A673 (cell line): ENCODE measurements at regions not wholly inside any gene's neighbourhood (a gene's known extent, or its start where the extent isn't known, plus 50 kb on each side); places are given as distances from the start of the nearest gene placed in this dataset.

Source experiments
- BruUV-seq: library from RNA; stranded (reverse); fragments of 400-500 nt; replicated peaks from 2 replicates; lab custom pipeline; 2021; lab: Mats Ljungman, UMichigan
- CTCF ChIA-PET: fragments of 300-600 bp; sonication (Branson Sonifier 250); formaldehyde crosslinking; loops from one replicate; lab custom pipeline; 2022; ENCODE audit warnings: antibody characterized with exemption; lab: Charles Lee
- POLR2A ChIA-PET: fragments of 300-600 bp; sonication (Branson Sonifier 250); formaldehyde crosslinking; loops from one replicate; lab custom pipeline; 2022; ENCODE audit warnings: antibody characterized with exemption; ENCODE audit not compliant: low non-redundant PET; lab: Charles Lee
- DNase-seq: peaks from one replicate; pipeline ENCODE4 v3.0.0-alpha.2; 2015; ENCODE audit warnings: low spot score
- H3K27ac ChIP-seq: fragments of 200-600 bp; sonication (generic); 2 replicates; pipeline ENCODE4 v1.5.1; 2016; ENCODE audit warnings: mixed run types, low read depth, mild to moderate bottlenecking, mixed read lengths, antibody characterized with exemption, low read length; ENCODE audit not compliant: poor library complexity, severe bottlenecking
- H3K27me3 ChIP-seq: fragments of 200-600 bp; sonication (generic); replicated peaks from 2 replicates; pipeline ENCODE4 v1.6.1; 2017; ENCODE audit warnings: mixed run types, low read depth, mild to moderate bottlenecking, mixed read lengths, antibody characterized with exemption, low read length; ENCODE audit not compliant: insufficient read depth, poor library complexity
- H3K36me3 ChIP-seq: fragments of 200-600 bp; sonication (generic); 2 replicates; pipeline ENCODE4 v1.6.1; 2016; ENCODE audit warnings: mixed run types, mild to moderate bottlenecking, mixed read lengths, antibody characterized with exemption, low read length; ENCODE audit not compliant: insufficient read depth, poor library complexity, severe bottlenecking
- H3K4me1 ChIP-seq: fragments of 200-600 bp; sonication (generic); 2 replicates; pipeline ENCODE4 v1.6.1; 2017; ENCODE audit warnings: mixed run types, mild to moderate bottlenecking, mixed read lengths, antibody characterized with exemption, low read length; ENCODE audit not compliant: insufficient read depth, poor library complexity, severe bottlenecking
- H3K4me3 ChIP-seq: fragments of 200-600 bp; sonication (generic); 2 replicates; pipeline ENCODE4 v1.5.1; 2016; ENCODE audit warnings: low read depth, mixed run types, mild to moderate bottlenecking, mixed read lengths, low read length; ENCODE audit not compliant: poor library complexity, severe bottlenecking
- H3K9me3 ChIP-seq: fragments of 200-600 bp; sonication (generic); 2 replicates; pipeline ENCODE4 v1.6.1; 2016; ENCODE audit warnings: mixed run types, low read depth, mild to moderate bottlenecking, mixed read lengths, antibody characterized with exemption, low read length; ENCODE audit not compliant: poor library complexity, severe bottlenecking
- EZH2 ChIP-seq: fragments of 200-600 bp; sonication (generic); IDR thresholded peaks from 2 replicates; pipeline ENCODE4 v1.6.1; 2017; ENCODE audit warnings: borderline replicate concordance, low read depth, mild to moderate bottlenecking, mixed read lengths, antibody characterized with exemption, low read length; ENCODE audit not compliant: poor library complexity, severe bottlenecking
- intact Hi-C: fragments of 100-400 bp; cut with micrococcal nuclease; formaldehyde crosslinking; loops from one replicate; pipeline ENCODE4 v1.10.0; 2022; ENCODE audit not compliant: unreplicated experiment
- TF ChIP-seq, protein P1 (sequence below): fragments of 300-800, 200-600 bp; sonication (generic); conservative IDR thresholded peaks from 2 replicates; pipeline ENCODE4 v1.5.1; 2017; ENCODE audit warnings: low read depth, mild to moderate bottlenecking, antibody characterized with exemption, low read length, moderate library complexity, mixed read lengths

DNA sequence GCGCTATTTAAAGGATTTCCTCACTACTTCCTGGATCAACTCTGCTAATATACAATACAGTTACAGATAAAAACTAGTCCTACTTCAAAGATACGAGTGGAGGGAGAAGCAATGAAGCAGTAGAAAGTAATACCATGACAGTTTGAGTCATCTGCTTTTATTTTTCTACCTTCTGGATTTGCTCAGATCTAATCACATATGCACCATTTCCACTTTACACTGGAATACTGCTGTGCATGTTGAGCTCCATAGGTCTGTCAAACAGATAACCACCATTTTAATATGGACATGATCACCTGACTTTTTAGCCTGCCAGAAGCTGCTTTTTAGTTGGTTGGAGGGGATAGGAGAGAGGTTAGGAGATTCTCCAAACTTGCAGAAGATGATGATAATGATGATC, 92.5 kb downstream of the MMUT start:
- DNase-seq = no peak
- Histone ChIP-seq H3K4me3 (no peak overlapping the region), H3K36me3 (no peaks in the 10 kb centered on the region), H3K27me3 (no peaks in the 10 kb centered on the region), H3K4me1 (no peaks in the 10 kb centered on the region), H3K9me3 (no peaks in the 10 kb centered on the region), H3K27ac (no peak overlapping the region)
- ChIA-PET CTCF (no interaction called here), POLR2A (no interaction called here)
- TF ChIP-seq EZH2 = no peak
- TF ChIP-seq, protein P1, sequence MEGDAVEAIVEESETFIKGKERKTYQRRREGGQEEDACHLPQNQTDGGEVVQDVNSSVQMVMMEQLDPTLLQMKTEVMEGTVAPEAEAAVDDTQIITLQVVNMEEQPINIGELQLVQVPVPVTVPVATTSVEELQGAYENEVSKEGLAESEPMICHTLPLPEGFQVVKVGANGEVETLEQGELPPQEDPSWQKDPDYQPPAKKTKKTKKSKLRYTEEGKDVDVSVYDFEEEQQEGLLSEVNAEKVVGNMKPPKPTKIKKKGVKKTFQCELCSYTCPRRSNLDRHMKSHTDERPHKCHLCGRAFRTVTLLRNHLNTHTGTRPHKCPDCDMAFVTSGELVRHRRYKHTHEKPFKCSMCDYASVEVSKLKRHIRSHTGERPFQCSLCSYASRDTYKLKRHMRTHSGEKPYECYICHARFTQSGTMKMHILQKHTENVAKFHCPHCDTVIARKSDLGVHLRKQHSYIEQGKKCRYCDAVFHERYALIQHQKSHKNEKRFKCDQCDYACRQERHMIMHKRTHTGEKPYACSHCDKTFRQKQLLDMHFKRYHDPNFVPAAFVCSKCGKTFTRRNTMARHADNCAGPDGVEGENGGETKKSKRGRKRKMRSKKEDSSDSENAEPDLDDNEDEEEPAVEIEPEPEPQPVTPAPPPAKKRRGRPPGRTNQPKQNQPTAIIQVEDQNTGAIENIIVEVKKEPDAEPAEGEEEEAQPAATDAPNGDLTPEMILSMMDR = no peak
- intact Hi-C loops = no loop called here
- BruUV-seq = no TSS peak

DNA sequence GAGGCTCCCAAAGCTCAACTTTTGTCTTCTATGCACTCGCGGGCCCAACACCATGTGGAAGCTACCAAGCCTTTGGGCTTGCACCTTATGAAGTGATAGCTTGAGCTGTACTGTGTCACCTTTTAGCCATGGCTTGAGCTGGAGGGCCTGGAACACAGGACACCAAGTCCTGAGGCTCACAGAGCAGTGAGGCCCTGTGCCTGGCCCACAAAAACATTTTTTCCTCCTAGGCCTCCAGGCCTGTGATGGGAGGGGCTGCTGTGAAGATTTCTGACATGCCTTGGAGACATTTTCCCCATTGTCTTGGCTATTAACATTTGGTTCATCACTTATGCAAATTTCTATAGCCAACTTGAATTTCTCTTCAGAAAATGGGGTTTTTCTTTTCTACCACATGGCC, 96.5 kb downstream of the MMUT start:
- ChIA-PET POLR2A (no interaction called here), CTCF (no interaction called here)
- no peak for TF ChIP-seq EZH2
- Histone ChIP-seq H3K4me3 (no peak overlapping the region), H3K4me1 (no peaks in the 10 kb centered on the region), H3K36me3 (no peaks in the 10 kb centered on the region), H3K9me3 (no peaks in the 10 kb centered on the region), H3K27me3 (no peaks in the 10 kb centered on the region), H3K27ac (no peak overlapping the region)
- DNase-seq = no peak
- no TSS peak for BruUV-seq
- intact Hi-C loops = no loop called here

GRCh38 chr6:49348561-49348960, 114.5 kb downstream of the MMUT start:
- no peak for DNase-seq
- intact Hi-C loops = no loop called here
- TF ChIP-seq EZH2 = no peak
- TF ChIP-seq, protein P1 = no peak
- Histone ChIP-seq H3K27me3 (no peaks in the 10 kb centered on the region), H3K9me3 (no peaks in the 10 kb centered on the region), H3K4me1 (no peaks in the 10 kb centered on the region), H3K4me3 (no peak overlapping the region), H3K27ac (no peak overlapping the region), H3K36me3 (no peaks in the 10 kb centered on the region)
- ChIA-PET POLR2A (no interaction called here), CTCF (no interaction called here)
- no TSS peak for BruUV-seq

GRCh38 chr6:49342410-49342809, 120.6 kb downstream of the MMUT start:
- peaks cover 3% of the 10 kb centered on the region for H3K9me3 ChIP-seq
- H3K4me1 ChIP-seq = no peaks in the 10 kb centered on the region
- TF ChIP-seq, protein P1 = no peak
- TF ChIP-seq EZH2 = no peak
- no peak overlapping the region for H3K27ac ChIP-seq
- ChIA-PET POLR2A (no interaction called here), CTCF (no interaction called here)
- H3K27me3 ChIP-seq = no peaks in the 10 kb centered on the region
- intact Hi-C loops = no loop called here
- BruUV-seq = no TSS peak
- no peak for DNase-seq
- no peak overlapping the region for H3K4me3 ChIP-seq
- no peaks in the 10 kb centered on the region for H3K36me3 ChIP-seq
